Effector memory CD8-positive, alpha-beta T cell (primary cell): ENCODE measurements at regions not wholly inside any gene's neighbourhood (a gene's known extent, or its start where the extent isn't known, plus 50 kb on each side); places are given as distances from the start of the nearest gene placed in this dataset.

Experiments
- ATAC-seq: fragments of 150-1000 bp; cut with Tn5 transposase; replicated peaks from 2 replicates; pipeline ENCODE4 v1.10.0; 2021; ENCODE audit warnings: mild to moderate bottlenecking, moderate library complexity
- DNase-seq, 3 experiments: peaks; one replicate each; pipeline ENCODE4 v3.0.0; 2021
- H3K27ac Mint-ChIP-seq, 2 donors: one replicate each; pipeline ENCODE4 v1.8.0; 2022; ENCODE audit warnings: mild to moderate bottlenecking in 2 of 2, mixed read lengths in 2 of 2, moderate library complexity in 2 of 2
- H3K27me3 Mint-ChIP-seq, 2 donors: one replicate each; pipeline ENCODE4 v1.8.0; 2022; ENCODE audit warnings: mixed read lengths in 2 of 2
- H3K36me3 Mint-ChIP-seq: one replicate; pipeline ENCODE4 v1.8.0; 2022; ENCODE audit warnings: mild to moderate bottlenecking, moderate library complexity, mixed read lengths; ENCODE audit not compliant: insufficient read depth
- H3K4me1 Mint-ChIP-seq, 2 donors: one replicate each; pipeline ENCODE4 v1.8.0; 2022; ENCODE audit warnings: low read depth in 2 of 2, mixed read lengths in 2 of 2
- H3K4me3 Mint-ChIP-seq, 2 donors: one replicate each; pipeline ENCODE4 v1.8.0; 2022; ENCODE audit warnings: mild to moderate bottlenecking in 2 of 2, mixed read lengths in 2 of 2, moderate library complexity in 2 of 2
- H3K9me3 Mint-ChIP-seq, 2 donors: one replicate each; pipeline ENCODE4 v1.8.0; 2022; ENCODE audit warnings: mixed read lengths in 2 of 2

DNA sequence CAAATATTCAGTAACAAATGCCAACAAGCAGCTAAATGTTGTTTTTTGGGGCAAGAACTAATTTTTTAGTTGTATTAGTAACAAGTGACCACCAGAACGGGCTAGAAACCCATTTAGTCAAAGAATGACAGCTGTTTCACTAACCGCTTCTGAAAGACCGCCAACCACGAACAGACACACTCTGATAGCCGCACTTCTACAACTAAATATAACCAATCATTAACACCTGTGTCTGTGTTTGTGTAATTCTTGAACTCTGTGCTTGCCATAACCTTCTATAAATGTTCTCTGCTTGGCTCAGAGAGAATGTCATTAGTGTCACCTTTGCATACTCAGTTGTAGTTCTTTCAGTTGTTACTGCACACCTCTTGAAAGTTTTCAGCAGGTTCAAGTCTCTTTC is 526.3 kb upstream of the LRRTM1 start:
- no peak for DNase-seq
- Mint-ChIP-seq H3K36me3 (no peaks in the 10 kb centered on the region), H3K27ac (no peak overlapping the region), H3K4me3 (no peak overlapping the region), H3K9me3 (peaks cover 13 to 14% of the 10 kb centered on the region in 2 donors), H3K4me1 (no peaks in the 10 kb centered on the region), H3K27me3 (no peaks in the 10 kb centered on the region)
- no peak for ATAC-seq

DNA sequence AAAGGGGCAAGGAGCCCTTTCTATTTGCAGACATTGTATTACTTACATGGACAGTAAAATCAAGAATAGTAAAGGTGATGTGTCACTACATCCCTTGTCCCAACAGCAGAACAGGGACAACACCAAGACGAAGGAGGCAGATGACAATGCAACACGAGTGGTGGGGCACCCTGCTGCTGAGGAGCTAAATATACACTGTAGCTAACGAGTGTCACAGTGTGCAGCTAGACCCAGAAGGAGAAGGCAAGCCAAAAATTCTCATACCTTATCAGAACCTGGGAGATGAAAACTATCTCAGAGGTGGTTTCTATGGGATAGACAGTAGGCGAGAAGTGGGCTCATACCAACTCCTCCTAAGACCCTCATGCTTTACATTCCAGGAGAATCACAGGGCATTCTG is 518.4 kb upstream of the LRRTM1 start:
- no peaks in the 10 kb centered on the region for H3K36me3 Mint-ChIP-seq
- no peak overlapping the region for H3K27ac Mint-ChIP-seq
- DNase-seq (no peak), ATAC-seq (no peak)
- H3K27me3 Mint-ChIP-seq, result no peaks in the 10 kb centered on the region
- H3K4me1 Mint-ChIP-seq, result no peaks in the 10 kb centered on the region
- H3K9me3 Mint-ChIP-seq, result peaks cover 3 to 17% of the 10 kb centered on the region in 2 donors
- no peak overlapping the region for H3K4me3 Mint-ChIP-seq

DNA sequence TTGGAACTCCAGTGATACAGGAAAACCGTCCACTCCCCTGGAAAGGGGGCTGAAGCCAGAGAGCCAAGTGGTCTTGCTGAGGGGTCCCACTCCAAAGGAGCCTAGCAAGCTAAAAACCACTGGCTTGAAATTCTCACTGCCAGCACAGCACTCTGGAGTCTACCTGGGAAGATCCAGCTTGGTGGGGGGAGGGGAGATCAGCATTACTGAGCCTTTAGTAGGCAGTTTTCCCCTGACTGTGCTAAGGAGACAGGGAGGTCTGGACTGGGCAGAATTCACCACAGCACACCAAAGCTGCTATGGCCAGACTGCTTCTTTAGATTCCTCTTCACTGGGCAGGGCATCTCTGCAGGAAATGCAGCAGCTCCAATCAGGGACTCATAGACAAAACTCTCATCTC is 510.7 kb upstream of the LRRTM1 start:
- Mint-ChIP-seq H3K9me3 (peaks cover 23 to 27% of the 10 kb centered on the region in 2 donors), H3K27ac (no peak overlapping the region), H3K36me3 (no peaks in the 10 kb centered on the region), H3K4me1 (no peaks in the 10 kb centered on the region), H3K27me3 (no peaks in the 10 kb centered on the region), H3K4me3 (no peak overlapping the region)
- no peak for ATAC-seq
- DNase-seq, result no peak

DNA sequence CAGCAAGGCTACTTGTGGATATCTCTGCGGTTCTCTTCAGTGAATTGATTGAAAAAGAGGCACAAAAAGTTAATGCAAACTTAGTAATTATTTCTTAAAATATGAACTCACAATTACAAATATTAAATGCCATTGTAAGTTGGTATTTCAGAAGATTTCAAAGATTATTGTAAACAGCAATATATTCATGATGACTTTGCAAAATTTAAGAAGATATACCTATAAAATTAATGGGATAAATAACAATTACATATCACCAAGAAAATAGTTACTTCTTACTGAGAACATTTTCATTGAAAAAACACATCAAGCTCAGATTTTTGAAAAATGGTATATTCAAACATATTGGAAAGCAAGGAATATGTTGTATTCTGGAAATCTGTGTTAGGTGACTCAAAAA is 482.0 kb upstream of the LRRTM1 start:
- Mint-ChIP-seq H3K4me3 (no peak overlapping the region), H3K27ac (no peak overlapping the region), H3K27me3 (no peaks in the 10 kb centered on the region), H3K36me3 (no peaks in the 10 kb centered on the region), H3K4me1 (no peaks in the 10 kb centered on the region), H3K9me3 (peaks cover 3 to 8% of the 10 kb centered on the region in 2 donors)
- DNase-seq, result no peak
- ATAC-seq, result no peak

DNA sequence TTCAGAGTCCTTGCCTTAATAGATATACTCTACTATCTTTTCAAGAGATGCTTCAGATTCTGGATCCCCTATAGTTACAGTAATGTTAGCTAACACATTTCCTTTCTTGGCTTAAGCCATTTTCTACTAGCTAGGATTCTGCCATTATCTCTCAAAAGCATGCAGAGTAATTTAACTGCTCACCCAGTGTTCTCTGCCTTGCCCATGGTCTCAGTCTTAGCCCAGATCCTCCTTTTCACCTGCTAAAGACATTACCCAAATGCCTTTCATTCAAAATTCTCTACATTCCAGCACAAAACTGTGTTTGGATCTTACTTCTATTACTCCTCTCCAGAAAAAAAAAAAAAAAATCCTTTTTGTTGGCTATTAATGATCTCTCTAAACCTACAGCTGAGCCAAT is 474.2 kb upstream of the LRRTM1 start:
- H3K4me1 Mint-ChIP-seq, result no peaks in the 10 kb centered on the region
- no peak overlapping the region for H3K27ac Mint-ChIP-seq
- no peaks in the 10 kb centered on the region for H3K36me3 Mint-ChIP-seq
- no peak for ATAC-seq
- no peaks in the 10 kb centered on the region for H3K27me3 Mint-ChIP-seq
- peaks cover 5 to 15% of the 10 kb centered on the region in 2 donors for H3K9me3 Mint-ChIP-seq
- no peak for DNase-seq
- no peak overlapping the region for H3K4me3 Mint-ChIP-seq

DNA sequence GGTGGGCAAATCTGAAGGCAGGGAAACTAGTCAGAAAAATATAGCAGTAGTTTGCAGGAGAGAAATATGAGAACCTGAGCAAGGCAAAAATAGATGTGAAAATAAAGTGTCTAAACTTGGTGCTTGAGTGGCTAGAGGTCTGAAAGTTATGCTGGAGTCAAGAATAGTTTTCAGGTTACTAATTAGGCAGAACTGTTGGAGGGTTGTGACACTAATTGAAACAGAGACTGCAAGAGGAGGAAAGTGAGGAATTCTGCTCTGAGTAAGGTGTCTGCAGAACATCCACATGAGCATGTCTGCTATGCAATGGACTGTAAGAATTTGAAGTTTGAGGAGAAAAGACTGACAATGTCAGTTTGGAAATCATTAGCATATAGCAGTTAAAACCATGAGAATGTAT is 444.0 kb upstream of the LRRTM1 start:
- ATAC-seq, result no peak
- no peaks in the 10 kb centered on the region for H3K4me1 Mint-ChIP-seq
- peaks cover 14 to 37% of the 10 kb centered on the region in 2 donors for H3K9me3 Mint-ChIP-seq
- H3K27ac Mint-ChIP-seq, result no peak overlapping the region
- H3K27me3 Mint-ChIP-seq, result no peaks in the 10 kb centered on the region
- no peak overlapping the region for H3K4me3 Mint-ChIP-seq
- no peak for DNase-seq
- H3K36me3 Mint-ChIP-seq, result no peaks in the 10 kb centered on the region

DNA sequence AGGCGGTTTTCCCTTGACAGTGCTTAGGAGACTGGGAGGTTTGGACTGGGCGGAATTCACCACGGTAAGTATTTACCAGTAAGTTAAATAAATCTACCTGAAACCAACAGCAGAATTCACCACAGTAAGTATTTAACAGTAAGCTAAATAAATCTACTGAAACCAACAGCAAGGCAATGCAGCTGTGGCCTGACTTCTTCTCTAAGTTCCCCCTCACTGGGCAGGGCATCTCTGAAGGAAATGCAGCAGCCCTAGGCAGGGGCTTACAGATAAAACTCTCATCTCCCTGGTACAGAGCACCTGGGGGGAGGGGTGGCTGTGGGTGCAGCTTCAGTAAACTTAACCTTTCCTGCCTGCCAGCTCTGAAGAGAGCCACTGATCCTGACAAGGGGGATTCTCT is 432.5 kb upstream of the LRRTM1 start:
- DNase-seq, result no peak
- H3K36me3 Mint-ChIP-seq, result no peaks in the 10 kb centered on the region
- no peak overlapping the region for H3K4me3 Mint-ChIP-seq
- H3K27me3 Mint-ChIP-seq, result no peaks in the 10 kb centered on the region
- H3K9me3 Mint-ChIP-seq, result peaks cover 7 to 20% of the 10 kb centered on the region in 2 donors
- ATAC-seq, result no peak
- H3K27ac Mint-ChIP-seq, result no peak overlapping the region
- no peaks in the 10 kb centered on the region for H3K4me1 Mint-ChIP-seq

DNA sequence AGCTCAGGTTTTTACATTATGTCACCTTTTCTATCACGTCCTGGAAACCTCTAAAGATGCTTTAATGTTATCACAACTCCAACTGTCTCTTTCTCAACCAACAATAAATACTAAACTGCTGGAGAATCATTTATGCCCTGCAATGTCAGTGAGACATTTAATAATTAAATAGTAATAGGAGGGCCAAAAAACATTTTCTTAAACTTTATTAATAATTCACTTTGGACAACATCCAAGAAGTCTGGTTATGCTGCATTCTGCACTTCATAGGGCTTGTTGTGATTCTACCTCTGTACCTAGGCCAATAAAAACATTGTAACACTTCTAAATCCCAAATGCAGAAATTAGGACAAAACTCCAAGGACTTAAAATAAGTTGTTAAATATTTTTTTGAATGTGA is 420.4 kb upstream of the LRRTM1 start:
- H3K36me3 Mint-ChIP-seq, result no peaks in the 10 kb centered on the region
- no peak for DNase-seq

DNA sequence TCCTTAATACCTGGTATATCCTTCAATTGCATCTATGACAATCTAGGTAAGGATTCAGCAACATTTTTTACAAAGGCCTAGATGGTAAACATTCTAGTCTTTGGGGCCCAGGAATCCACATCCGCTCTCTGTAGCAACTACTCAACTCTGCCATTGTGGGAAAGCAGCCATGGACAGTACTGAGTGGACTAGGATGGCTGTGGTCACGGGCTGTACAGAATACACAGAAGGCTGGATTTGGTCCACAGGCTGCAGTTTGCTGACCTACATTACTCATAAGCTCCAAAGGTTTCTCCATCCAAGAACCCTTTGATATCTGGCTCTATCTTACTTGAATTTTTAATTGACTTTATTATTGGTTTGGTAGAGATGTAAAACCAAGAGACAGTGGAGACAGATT is 418.3 kb upstream of the LRRTM1 start:
- H3K4me1 Mint-ChIP-seq, result no peaks in the 10 kb centered on the region
- no peaks in the 10 kb centered on the region for H3K27me3 Mint-ChIP-seq
- ATAC-seq (no peak), DNase-seq (no peak)
- H3K4me3 Mint-ChIP-seq, result no peak overlapping the region
- H3K36me3 Mint-ChIP-seq, result no peaks in the 10 kb centered on the region
- H3K27ac Mint-ChIP-seq, result no peak overlapping the region
- peaks cover 2 to 20% of the 10 kb centered on the region in 2 donors for H3K9me3 Mint-ChIP-seq

More for the DNA sequence above, 420.4 kb upstream of the LRRTM1 start:
- H3K9me3 Mint-ChIP-seq, result peaks cover 4 to 30% of the 10 kb centered on the region in 2 donors
- no peak overlapping the region for H3K4me3 Mint-ChIP-seq
- no peak for ATAC-seq
- H3K27ac Mint-ChIP-seq, result no peak overlapping the region
- H3K27me3 Mint-ChIP-seq, result no peaks in the 10 kb centered on the region
- H3K4me1 Mint-ChIP-seq, result no peaks in the 10 kb centered on the region

DNA sequence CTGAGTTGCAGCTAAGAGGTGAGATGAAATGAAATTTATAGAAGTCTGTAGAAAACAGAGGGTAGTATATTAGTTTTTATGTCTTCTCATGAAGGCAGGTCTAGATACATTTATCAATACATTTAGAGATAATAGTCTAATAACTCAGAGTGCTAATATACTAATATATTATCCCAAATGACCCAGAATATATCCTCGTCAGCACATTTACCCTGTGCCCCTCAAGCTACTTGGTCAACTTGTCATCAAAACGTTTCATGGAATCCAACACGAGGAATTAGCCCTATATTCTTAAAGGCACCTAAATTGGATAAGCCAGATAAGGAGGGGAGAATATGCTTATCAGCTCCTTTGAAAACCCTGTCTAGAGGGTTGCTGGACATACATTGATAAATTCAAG is 415.1 kb upstream of the LRRTM1 start:
- ATAC-seq (no peak), DNase-seq (no peak)
- no peaks in the 10 kb centered on the region for H3K27me3 Mint-ChIP-seq
- H3K4me3 Mint-ChIP-seq, result no peak overlapping the region
- H3K9me3 Mint-ChIP-seq, result peaks cover 6 to 11% of the 10 kb centered on the region in 2 donors
- no peaks in the 10 kb centered on the region for H3K4me1 Mint-ChIP-seq
- H3K27ac Mint-ChIP-seq, result no peak overlapping the region
- no peaks in the 10 kb centered on the region for H3K36me3 Mint-ChIP-seq

DNA sequence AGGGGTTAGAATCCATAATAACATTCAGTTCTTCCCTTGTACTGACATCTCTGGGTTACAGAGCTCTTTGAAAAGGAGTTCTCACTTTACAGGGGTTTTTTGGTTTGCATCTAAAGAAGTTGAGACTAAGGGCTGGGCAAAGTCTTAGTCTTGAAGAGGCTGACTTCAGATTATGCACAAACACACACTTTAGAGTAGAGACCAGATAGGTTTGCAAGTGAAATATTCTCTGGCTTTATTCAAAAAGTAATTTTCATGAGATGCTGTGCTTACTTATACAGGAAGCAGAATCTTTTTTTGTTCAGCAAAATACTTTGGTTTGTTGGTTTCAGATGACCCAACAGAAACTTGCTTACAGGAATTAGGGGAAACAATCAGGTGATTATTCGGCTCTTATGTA is 410.9 kb upstream of the LRRTM1 start:
- peaks cover 4 to 6% of the 10 kb centered on the region in 2 donors for H3K9me3 Mint-ChIP-seq
- no peaks in the 10 kb centered on the region for H3K36me3 Mint-ChIP-seq
- no peak overlapping the region for H3K27ac Mint-ChIP-seq
- ATAC-seq, result no peak
- no peak for DNase-seq
- H3K4me3 Mint-ChIP-seq, result no peak overlapping the region
- H3K4me1 Mint-ChIP-seq, result no peaks in the 10 kb centered on the region
- no peaks in the 10 kb centered on the region for H3K27me3 Mint-ChIP-seq

DNA sequence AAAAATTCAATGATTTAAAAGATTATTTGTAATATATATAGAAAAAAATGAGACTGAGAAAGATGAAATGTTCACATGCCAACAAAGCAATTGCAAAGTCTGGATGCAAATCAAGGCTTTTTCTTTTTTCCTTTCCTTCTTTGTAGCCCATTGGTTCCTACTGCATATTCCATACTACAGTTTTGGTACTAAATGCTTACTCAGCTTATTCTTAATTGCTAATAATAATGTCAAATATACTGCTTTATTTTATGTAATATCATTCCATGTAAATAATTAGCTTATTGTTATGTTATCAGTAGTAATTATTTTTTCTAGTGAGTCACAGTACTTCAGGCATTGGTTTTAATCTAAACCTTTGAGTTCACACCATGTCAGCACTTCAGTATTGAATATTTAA is 407.4 kb upstream of the LRRTM1 start:
- no peaks in the 10 kb centered on the region for H3K27me3 Mint-ChIP-seq
- DNase-seq (no peak), ATAC-seq (no peak)
- no peak overlapping the region for H3K27ac Mint-ChIP-seq
- no peaks in the 10 kb centered on the region for H3K4me1 Mint-ChIP-seq
- H3K4me3 Mint-ChIP-seq, result no peak overlapping the region
- H3K36me3 Mint-ChIP-seq, result no peaks in the 10 kb centered on the region
- H3K9me3 Mint-ChIP-seq, result peaks cover 4 to 6% of the 10 kb centered on the region in 2 donors

DNA sequence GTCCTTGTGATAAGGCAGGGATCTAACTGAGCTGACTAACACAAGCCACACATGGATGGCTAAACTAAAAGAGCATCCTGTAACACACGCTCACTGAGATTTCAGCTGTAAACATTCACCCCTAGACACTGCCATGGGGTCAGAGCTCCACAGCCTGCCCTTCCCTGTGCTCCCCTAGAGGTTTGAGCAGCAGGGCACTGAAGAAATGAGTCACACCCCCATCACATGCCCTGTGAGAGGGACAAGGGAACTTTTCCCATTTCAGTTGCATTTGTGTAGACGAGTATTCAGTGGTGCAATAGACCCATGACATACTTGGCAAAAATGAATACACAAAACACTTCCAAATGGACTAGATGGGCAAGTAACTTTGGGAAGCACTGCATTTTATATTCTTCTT is 402.4 kb upstream of the LRRTM1 start:
- Mint-ChIP-seq H3K27ac (no peak overlapping the region), H3K4me1 (no peaks in the 10 kb centered on the region), H3K4me3 (no peak overlapping the region), H3K9me3 (peaks cover 8 to 21% of the 10 kb centered on the region in 2 donors), H3K27me3 (no peaks in the 10 kb centered on the region), H3K36me3 (no peaks in the 10 kb centered on the region)
- no peak for ATAC-seq
- no peak for DNase-seq

DNA sequence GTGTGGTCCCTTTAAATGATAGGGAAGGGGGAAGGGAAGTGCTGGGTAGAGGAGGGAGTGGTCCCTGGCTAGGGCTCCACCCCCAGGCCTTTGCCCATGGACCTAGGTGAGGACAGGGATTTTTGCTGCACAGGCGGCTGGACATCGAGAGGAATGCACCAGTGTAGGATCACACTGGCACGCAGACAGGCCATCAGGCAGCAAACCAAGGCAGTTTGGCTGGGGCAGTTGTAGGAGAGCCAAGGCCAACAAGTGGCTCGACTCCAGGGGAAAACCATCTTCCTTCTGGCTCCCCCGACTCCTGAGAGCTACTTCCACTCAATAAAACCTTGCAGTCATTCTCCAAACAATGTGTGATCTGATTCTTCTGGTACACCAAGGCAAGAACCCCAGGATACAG is 402.0 kb upstream of the LRRTM1 start:
- Mint-ChIP-seq H3K9me3 (peaks cover 8 to 25% of the 10 kb centered on the region in 2 donors), H3K27ac (no peak overlapping the region), H3K4me3 (no peak overlapping the region), H3K27me3 (no peaks in the 10 kb centered on the region), H3K4me1 (no peaks in the 10 kb centered on the region), H3K36me3 (no peaks in the 10 kb centered on the region)
- ATAC-seq (no peak), DNase-seq (no peak)

DNA sequence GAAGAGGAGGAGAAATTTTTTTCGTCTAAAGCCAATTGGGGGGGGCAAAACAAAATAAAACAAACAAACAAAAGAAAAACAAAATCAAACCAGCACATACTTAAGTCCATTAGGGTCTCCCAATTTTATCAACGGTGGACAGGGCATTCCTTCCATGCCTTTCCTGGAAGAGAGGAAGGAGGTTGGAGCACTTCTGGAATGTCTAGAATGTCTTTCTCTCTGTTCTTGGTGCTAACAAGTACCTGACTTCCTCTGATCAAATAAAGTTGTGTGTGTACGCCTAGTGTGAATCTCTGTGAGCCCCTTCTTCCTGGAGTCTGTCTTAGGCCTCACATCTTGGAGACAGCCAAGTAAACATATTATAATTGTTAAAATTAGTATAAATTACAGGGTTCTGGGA is 399.0 kb upstream of the LRRTM1 start:
- no peaks in the 10 kb centered on the region for H3K36me3 Mint-ChIP-seq
- no peaks in the 10 kb centered on the region for H3K27me3 Mint-ChIP-seq
- H3K4me1 Mint-ChIP-seq, result no peaks in the 10 kb centered on the region
- H3K9me3 Mint-ChIP-seq, result peaks cover 10 to 41% of the 10 kb centered on the region in 2 donors
- H3K27ac Mint-ChIP-seq, result no peak overlapping the region
- ATAC-seq, result no peak
- no peak for DNase-seq
- no peak overlapping the region for H3K4me3 Mint-ChIP-seq
